K562 (cell line): ENCODE measurements at regions not wholly inside any gene's neighbourhood (a gene's known extent, or its start where the extent isn't known, plus 50 kb on each side); places are given as distances from the start of the nearest gene placed in this dataset.

Experiments used
- ATF3 ChIP-seq, 2 experiments: fragments of 450-650 bp in 1 of 2; sonication (generic) in 1 of 2; formaldehyde crosslinking in 1 of 2; IDR thresholded peaks in 1 of 2; conservative IDR thresholded peaks in 1 of 2; 2 replicates each; pipeline versions ENCODE4 v1.6.1 to v1.8.1; 2016 to 2023; ENCODE audit warnings: mild to moderate bottlenecking in 2 of 2, moderate library complexity in 2 of 2, inconsistent platforms in 1 of 2, missing genetic modification reagents in 1 of 2
- JUN ChIP-seq, 2 experiments: sonication (generic) in 1 of 2; formaldehyde crosslinking in 1 of 2; IDR thresholded peaks; 2 replicates each; pipeline versions ENCODE4 v1.6.1 to v1.8.0; 2012 to 2022; ENCODE audit warnings: borderline replicate concordance in 2 of 2, mild to moderate bottlenecking in 2 of 2, improper control_type of control experiment in 1 of 2, low read depth in 1 of 2, low read length in 1 of 2, missing genetic modification reagents in 1 of 2
- NR0B1 ChIP-seq: fragments of 450-650 bp; IDR thresholded peaks from one replicate; pipeline ENCODE4 v1.6.1; 2018; ENCODE audit warnings: mild to moderate bottlenecking, moderate library complexity; ENCODE audit not compliant: partially characterized antibody
- PYGO2 ChIP-seq: fragments of 450-650 bp; IDR thresholded peaks from 2 replicates; pipeline ENCODE4 v1.6.1; 2016; ENCODE audit warnings: mild to moderate bottlenecking, missing genetic modification characterization, moderate library complexity, missing compliant biosample characterization
- TCFL5 ChIP-seq: fragments of 250-450 bp; sonication (Bioruptor Pico); conservative IDR thresholded peaks from 2 replicates; pipeline ENCODE4 v1.6.1; 2021; ENCODE audit warnings: mild to moderate bottlenecking, moderate library complexity, matching md5 sums
- TRIM25 ChIP-seq: fragments of 450-650 bp; IDR thresholded peaks from 2 replicates; pipeline ENCODE4 v1.7.0; 2016; ENCODE audit warnings: borderline replicate concordance
- ZNF408 ChIP-seq: fragments of 250-450 bp; sonication (Bioruptor Pico); IDR thresholded peaks from 2 replicates; pipeline ENCODE4 v1.4.0; 2020; ENCODE audit warnings: low read depth, mild to moderate bottlenecking, moderate library complexity

- TF ChIP-seq ATF3 (IDR thresholded peaks at IDR 0.05): no peak
- no peak for TF ChIP-seq ATF3 (CRISPR knock-in tag; conservative IDR thresholded peaks at IDR 0.05)
- TF ChIP-seq TCFL5 (CRISPR knock-in tag): no peak
- no peak for TF ChIP-seq ZNF408 (CRISPR knock-in tag)
- no peak for TF ChIP-seq JUN (IDR thresholded peaks at IDR 0.05; ENCODE audit: borderline replicate concordance, low read depth, low read length)
- TF ChIP-seq JUN (CRISPR knock-in tag; IDR thresholded peaks at IDR 0.05; ENCODE audit: borderline replicate concordance): no peak
- TF ChIP-seq PYGO2 (tag): no peak
- no peak for TF ChIP-seq NR0B1
- no peak for TF ChIP-seq TRIM25
Observed at GRCh38 chr22:34885852-34886251, 180.1 kb upstream of the ISX start (continued).
